KMS-11 (cell line): ENCODE measurements at regions not wholly inside any gene's neighbourhood (a gene's known extent, or its start where the extent isn't known, plus 50 kb on each side); places are given as distances from the start of the nearest gene placed in this dataset.

ENCODE experiments used
- H2AFZ ChIP-seq: fragments of 200-600 bp; sonication (generic); 2 replicates; pipeline ENCODE4 v1.6.1; 2016; ENCODE audit warnings: antibody characterized with exemption, mixed run types, low read depth
- H3K27ac ChIP-seq: fragments of 200-600 bp; sonication (generic); 2 replicates; pipeline ENCODE4 v1.6.1; 2016; ENCODE audit warnings: mild to moderate bottlenecking, mixed run types
- H3K27me3 ChIP-seq: fragments of 200-600 bp; sonication (generic); 2 replicates; pipeline ENCODE4 v1.6.1; 2017; ENCODE audit warnings: mild to moderate bottlenecking, low read depth, mixed run types, moderate library complexity; ENCODE audit not compliant: insufficient read depth
- H3K36me3 ChIP-seq: fragments of 200-600 bp; sonication (generic); 2 replicates; pipeline ENCODE4 v1.6.1; 2017; ENCODE audit warnings: mild to moderate bottlenecking, mixed run types; ENCODE audit not compliant: insufficient read depth
- H3K4me1 ChIP-seq: fragments of 200-600 bp; sonication (generic); 2 replicates; pipeline ENCODE4 v1.6.1; 2016; ENCODE audit warnings: mild to moderate bottlenecking, low read depth, mixed run types; ENCODE audit not compliant: poor library complexity, severe bottlenecking
- H3K4me2 ChIP-seq: fragments of 200-600 bp; sonication (generic); 2 replicates; pipeline ENCODE4 v1.7.0; 2016; ENCODE audit warnings: mild to moderate bottlenecking, mixed run types
- H3K4me3 ChIP-seq: fragments of 200-600 bp; sonication (generic); IDR thresholded peaks from 2 replicates; pipeline ENCODE4 v1.6.1; 2017; ENCODE audit warnings: low read depth, low read length, mixed read lengths; ENCODE audit not compliant: insufficient read depth
- H3K79me2 ChIP-seq: fragments of 200-600 bp; sonication (generic); 2 replicates; pipeline ENCODE4 v1.6.1; 2016; ENCODE audit warnings: low read depth, mixed run types; ENCODE audit not compliant: insufficient read depth
- H3K9ac ChIP-seq: fragments of 200-600 bp; sonication (generic); 2 replicates; pipeline ENCODE4 v1.6.1; 2016; ENCODE audit warnings: mild to moderate bottlenecking, mixed run types
- H4K20me1 ChIP-seq: fragments of 200-600 bp; sonication (generic); 2 replicates; pipeline ENCODE4 v1.6.1; 2016; ENCODE audit warnings: mild to moderate bottlenecking, mixed run types; ENCODE audit not compliant: insufficient read depth
- TF ChIP-seq, protein P1 (sequence below): fragments of 200-600 bp; sonication (generic); conservative IDR thresholded peaks from 2 replicates; pipeline ENCODE4 v1.6.1; 2017; ENCODE audit warnings: low read depth, mild to moderate bottlenecking, antibody characterized with exemption, low read length, moderate library complexity, mixed read lengths

- Histone ChIP-seq H3K4me3 (no peak overlapping the region), H3K27ac (no peak overlapping the region), H3K36me3 (no peaks in the 10 kb centered on the region), H3K4me2 (no peak overlapping the region), H2AFZ (no peak overlapping the region), H3K4me1 (no peaks in the 10 kb centered on the region), H4K20me1 (no peaks in the 10 kb centered on the region), H3K79me2 (no peaks in the 10 kb centered on the region), H3K27me3 (no peaks in the 10 kb centered on the region), H3K9ac (no peak overlapping the region)
- TF ChIP-seq, protein P1, sequence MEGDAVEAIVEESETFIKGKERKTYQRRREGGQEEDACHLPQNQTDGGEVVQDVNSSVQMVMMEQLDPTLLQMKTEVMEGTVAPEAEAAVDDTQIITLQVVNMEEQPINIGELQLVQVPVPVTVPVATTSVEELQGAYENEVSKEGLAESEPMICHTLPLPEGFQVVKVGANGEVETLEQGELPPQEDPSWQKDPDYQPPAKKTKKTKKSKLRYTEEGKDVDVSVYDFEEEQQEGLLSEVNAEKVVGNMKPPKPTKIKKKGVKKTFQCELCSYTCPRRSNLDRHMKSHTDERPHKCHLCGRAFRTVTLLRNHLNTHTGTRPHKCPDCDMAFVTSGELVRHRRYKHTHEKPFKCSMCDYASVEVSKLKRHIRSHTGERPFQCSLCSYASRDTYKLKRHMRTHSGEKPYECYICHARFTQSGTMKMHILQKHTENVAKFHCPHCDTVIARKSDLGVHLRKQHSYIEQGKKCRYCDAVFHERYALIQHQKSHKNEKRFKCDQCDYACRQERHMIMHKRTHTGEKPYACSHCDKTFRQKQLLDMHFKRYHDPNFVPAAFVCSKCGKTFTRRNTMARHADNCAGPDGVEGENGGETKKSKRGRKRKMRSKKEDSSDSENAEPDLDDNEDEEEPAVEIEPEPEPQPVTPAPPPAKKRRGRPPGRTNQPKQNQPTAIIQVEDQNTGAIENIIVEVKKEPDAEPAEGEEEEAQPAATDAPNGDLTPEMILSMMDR, result no peak
Measured at GRCh38 chr18:71189581-71189980, 900.7 kb downstream of the SOCS6 start.

GRCh38 chr18:71168557-71169145, 879.8 kb downstream of the SOCS6 start:
- no peak overlapping the region for H2AFZ ChIP-seq
- H3K27me3 ChIP-seq, result no peaks in the 10 kb centered on the region
- no peaks in the 10 kb centered on the region for H3K79me2 ChIP-seq
- H4K20me1 ChIP-seq, result no peaks in the 10 kb centered on the region
- H3K9ac ChIP-seq, result no peak overlapping the region
- no peak overlapping the region for H3K4me2 ChIP-seq
- no peaks in the 10 kb centered on the region for H3K4me1 ChIP-seq
- no peak overlapping the region for H3K27ac ChIP-seq
- H3K4me3 ChIP-seq, result no peak overlapping the region
- no peaks in the 10 kb centered on the region for H3K36me3 ChIP-seq
- TF ChIP-seq, protein P1, result no peak

DNA sequence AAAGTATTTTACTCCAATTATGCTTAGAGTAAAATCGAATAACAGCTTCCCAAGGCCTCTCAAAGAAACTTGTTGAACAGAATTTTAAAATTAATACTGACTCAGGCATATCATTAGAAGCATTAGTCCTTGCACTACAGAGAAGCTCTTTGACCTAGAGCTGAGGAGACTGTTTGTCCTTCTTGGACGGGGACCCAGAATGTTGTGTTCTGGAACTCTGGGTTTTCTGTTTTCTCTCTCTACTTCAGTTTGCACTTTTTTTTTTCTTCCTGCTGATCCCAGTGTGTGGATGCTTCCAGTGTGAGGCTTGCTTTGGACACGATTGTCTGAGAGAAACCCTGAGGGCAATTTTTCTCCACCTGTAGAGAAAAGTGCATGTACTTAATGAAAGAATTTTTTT, 847.6 kb downstream of the SOCS6 start:
- Histone ChIP-seq H3K4me1 (no peaks in the 10 kb centered on the region), H4K20me1 (no peaks in the 10 kb centered on the region), H2AFZ (no peak overlapping the region), H3K27me3 (no peaks in the 10 kb centered on the region), H3K9ac (no peak overlapping the region), H3K4me2 (no peak overlapping the region), H3K79me2 (no peaks in the 10 kb centered on the region), H3K27ac (no peak overlapping the region), H3K36me3 (no peaks in the 10 kb centered on the region), H3K4me3 (no peak overlapping the region)
- TF ChIP-seq, protein P1, result no peak

GRCh38 chr18:71134122-71134521, 845.3 kb downstream of the SOCS6 start:
- peaks cover 5% of the 10 kb centered on the region for H3K4me1 ChIP-seq
- H3K4me2 ChIP-seq, result no peak overlapping the region
- H3K79me2 ChIP-seq, result no peaks in the 10 kb centered on the region
- TF ChIP-seq, protein P1, result no peak
- no peaks in the 10 kb centered on the region for H3K27me3 ChIP-seq
- no peak overlapping the region for H3K9ac ChIP-seq
- H3K27ac ChIP-seq, result no peak overlapping the region
- H2AFZ ChIP-seq, result no peak overlapping the region
- H4K20me1 ChIP-seq, result no peaks in the 10 kb centered on the region
- H3K4me3 ChIP-seq, result no peak overlapping the region
- H3K36me3 ChIP-seq, result no peaks in the 10 kb centered on the region
